ENCODE measurements at regions not wholly inside any gene's neighbourhood (a gene's known extent, or its start where the extent isn't known, plus 50 kb on each side); places are given as distances from the start of the nearest gene placed in this dataset.

DNA sequence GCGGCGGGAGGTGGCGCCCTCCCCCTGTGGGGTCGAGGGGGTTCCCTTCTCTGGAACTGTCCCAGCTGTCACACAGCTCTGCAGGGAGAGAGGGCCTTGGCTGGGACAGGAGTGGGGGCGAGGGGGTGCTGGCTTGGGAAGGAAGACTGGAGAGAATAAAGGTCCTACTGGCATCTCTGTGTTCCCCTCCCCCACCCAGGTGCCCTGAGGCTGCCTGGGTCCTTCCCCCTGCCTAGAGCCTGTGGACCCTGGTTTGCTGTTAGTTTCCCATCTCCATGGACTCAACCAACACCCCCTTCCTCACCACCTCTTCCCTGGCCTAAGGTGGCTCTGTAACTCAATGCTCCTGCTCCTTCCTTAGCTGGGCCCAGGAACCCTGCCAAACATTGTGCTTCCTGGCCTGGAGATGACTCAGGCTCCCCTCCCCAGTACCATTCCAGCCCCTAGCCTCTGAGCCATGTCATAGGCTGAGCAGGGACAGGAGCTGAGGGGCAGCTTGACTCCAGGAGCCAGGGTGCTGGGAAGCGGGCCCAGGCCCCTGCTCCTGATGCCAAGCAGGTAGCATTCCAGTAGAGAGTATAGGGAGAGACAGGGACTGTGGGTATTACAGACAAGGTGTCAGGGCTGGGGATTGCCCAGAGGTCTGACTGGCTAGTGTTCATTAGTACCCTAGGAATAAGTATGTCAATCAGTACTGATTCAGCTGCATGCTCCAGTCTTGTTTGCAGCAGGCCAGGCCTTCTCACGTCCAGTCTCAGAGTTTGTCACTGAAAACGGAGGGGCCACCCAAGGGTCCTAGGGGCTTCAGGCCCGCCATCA is 100.7 kb downstream of the EFNB1 start:
- in situ Hi-C loops (cut with HindIII; ENCODE audit: low pct_unique_long_range_greater_than_20kb, low sequenced_read_pairs): no loop called here
- DNase-seq (ENCODE audit: low read depth, low spot score): no peak

DNA sequence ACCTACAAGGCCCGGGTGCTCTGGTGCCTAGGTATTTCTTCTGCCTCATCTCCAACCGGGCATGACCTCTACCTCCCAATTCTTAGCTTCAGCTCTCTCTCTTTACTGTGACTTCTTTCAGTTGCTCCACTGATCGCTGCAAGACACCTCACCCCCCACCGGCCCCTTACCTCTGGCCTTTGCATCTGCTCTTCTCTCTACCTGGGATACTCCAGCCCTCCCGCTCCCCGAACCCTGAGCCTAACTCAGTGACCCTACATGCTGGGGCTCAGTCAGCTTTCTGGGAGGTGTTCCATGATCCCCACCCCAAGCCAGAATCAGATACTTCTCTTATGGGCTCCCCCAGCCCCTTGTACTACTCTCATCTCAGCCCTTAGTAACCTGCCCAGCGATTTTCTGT is 99.6 kb downstream of the EFNB1 start:
- DNase-seq (ENCODE audit: low read depth, low spot score): no peak
- in situ Hi-C loops (cut with HindIII; ENCODE audit: low pct_unique_long_range_greater_than_20kb, low sequenced_read_pairs): no loop called here

DNA sequence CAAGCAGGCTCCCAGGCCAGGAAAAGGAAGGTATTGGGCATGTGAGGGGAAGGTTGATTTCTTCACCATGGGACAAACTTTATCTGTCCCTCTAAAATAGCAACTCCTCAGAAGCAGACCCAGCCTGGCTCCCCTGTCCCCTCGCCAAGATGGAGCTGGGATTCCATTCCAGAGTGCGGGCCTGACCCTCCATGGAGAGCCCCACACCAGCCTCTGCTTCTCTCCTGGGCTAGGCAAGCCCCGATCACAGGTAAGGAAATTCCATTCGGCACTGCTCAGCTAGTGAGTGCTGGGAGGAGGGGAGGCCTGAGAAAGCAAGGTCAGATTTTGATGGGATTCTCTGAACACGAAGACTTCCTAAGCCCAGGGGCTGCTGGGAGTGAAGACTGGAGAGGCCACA is 98.4 kb downstream of the EFNB1 start:
- DNase-seq (ENCODE audit: low read depth, low spot score): no peak
- in situ Hi-C loops (cut with HindIII; ENCODE audit: low pct_unique_long_range_greater_than_20kb, low sequenced_read_pairs): no loop called here

DNA sequence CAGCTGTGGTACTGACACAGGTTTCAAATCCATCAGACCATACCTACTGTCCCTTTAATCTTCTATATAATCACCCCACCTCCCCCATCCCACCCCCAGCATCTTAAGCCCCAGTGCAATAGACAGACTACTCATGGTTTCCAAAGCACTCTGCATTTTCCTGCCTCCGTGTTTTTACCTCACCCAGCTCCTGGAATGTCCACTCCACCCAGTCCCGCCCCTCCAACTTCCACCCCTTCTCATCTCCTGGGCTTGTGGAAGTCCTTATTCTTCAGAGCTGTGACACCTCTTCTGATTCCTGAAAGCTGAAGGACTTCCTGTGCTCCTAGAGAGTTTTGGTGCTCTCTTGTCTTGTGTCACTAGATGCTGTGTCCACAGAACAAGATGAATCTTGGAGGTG is 94.3 kb downstream of the EFNB1 start:
- DNase-seq (ENCODE audit: low read depth, low spot score): no peak
- in situ Hi-C loops (cut with HindIII; ENCODE audit: low pct_unique_long_range_greater_than_20kb, low sequenced_read_pairs): no loop called here

DNA sequence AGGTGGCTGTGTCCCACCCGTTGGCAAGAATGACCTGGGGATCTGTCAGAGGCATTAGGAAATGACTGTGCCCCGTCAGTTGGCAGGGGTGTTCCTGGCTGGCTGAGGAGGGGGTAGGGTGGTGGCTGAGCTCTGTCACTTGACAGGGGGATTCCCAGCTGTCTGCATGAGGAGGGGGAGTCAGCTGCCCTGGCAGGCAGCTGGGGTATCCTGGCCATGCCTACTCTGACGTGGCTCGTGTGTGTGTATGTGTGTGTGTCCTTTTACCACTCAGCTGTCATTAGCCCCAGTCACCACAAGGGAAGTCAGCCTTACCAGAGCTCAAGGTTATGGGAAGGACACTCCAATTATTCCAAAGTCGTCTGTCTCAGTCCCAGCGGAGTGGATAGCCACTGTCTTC is 93.2 kb downstream of the EFNB1 start:
- in situ Hi-C loops (cut with HindIII; ENCODE audit: low pct_unique_long_range_greater_than_20kb, low sequenced_read_pairs): no loop called here
- DNase-seq (ENCODE audit: low read depth, low spot score): peak; percentile 8

DNA sequence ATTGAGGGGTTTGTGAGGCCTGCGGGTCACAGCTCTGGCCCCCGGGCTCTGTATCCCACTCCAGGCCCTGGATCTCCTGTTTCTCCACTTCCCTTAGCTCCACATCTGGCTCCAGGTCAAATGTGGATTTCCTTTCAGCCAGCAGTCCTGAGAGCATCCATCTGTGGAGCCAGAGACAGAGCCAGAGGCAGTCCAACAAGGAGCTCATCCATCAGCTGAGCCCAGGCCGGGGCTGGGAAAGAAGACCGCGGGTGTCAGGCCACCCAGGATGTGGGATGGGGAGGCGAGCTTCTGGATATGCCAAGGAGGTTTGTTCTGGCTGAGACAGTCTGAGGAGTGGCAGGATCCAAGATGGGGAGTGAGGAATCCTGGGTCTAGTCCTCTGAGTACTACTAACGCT is 91.7 kb downstream of the EFNB1 start:
- in situ Hi-C loops (cut with HindIII; ENCODE audit: low pct_unique_long_range_greater_than_20kb, low sequenced_read_pairs): no loop called here
- no peak for DNase-seq (ENCODE audit: low read depth, low spot score)

DNA sequence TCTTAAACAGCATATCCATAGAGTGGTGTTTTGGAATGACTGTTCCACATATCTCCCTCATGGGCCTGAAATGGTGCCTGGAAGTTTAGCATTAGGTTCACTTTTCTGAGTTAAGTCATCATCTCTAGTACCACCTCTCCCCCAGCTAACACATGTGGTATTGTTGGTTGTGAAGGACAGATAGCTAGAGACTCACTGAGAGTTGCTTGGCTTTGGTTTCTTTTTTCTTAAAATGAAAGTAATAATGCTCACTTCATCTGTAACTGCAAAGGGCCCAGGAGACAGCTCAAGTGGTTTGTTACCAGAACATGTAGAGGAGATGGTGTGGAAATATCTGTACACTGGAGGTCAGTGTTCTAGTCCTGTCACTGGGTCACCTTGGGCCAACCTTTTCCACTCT is 90.9 kb downstream of the EFNB1 start:
- in situ Hi-C loops (cut with HindIII; ENCODE audit: low pct_unique_long_range_greater_than_20kb, low sequenced_read_pairs): no loop called here
- no peak for DNase-seq (ENCODE audit: low read depth, low spot score)

DNA sequence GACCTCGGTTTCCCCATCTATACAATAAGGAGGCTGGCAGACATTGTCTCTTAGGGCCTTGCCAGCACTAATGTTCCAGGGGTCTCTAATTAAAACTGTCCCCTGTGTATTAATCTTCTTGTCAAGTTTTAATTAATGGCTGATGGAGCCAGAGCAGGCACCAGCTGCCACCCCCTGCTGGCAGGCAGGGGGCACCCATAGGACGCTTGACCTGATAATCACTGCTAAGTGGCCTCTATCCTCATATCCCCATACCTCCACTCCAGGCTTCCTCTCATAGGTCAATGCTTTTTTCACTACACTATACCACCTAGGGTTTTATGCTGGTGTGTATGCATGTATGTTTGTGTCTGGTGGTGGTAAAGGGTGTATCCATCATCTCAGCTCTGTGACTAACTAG is 89.4 kb downstream of the EFNB1 start:
- in situ Hi-C loops (cut with HindIII; ENCODE audit: low pct_unique_long_range_greater_than_20kb, low sequenced_read_pairs): no loop called here
- DNase-seq (ENCODE audit: low read depth, low spot score): no peak

DNA sequence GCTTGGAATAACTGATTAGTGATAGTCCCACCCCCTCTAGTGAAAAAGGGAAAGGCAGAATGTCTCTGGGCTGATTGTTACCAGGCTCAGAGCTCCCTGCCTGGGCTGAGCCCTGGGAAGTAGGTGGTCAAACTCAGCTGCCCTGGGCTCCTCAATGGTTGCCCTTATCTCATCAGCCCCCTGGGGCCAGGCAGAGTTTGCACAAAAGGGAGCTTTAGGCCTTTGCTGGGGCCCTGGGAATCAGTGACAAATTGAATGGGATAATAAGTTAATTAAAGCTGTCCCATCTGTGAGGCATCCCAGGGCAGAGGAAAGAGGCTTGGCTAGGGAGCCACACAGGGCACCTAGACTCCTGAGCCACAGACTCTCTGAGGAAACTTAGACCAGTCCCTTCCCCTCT is 89.0 kb downstream of the EFNB1 start:
- in situ Hi-C loops (cut with HindIII; ENCODE audit: low pct_unique_long_range_greater_than_20kb, low sequenced_read_pairs): no loop called here
- DNase-seq (ENCODE audit: low read depth, low spot score): no peak

DNA sequence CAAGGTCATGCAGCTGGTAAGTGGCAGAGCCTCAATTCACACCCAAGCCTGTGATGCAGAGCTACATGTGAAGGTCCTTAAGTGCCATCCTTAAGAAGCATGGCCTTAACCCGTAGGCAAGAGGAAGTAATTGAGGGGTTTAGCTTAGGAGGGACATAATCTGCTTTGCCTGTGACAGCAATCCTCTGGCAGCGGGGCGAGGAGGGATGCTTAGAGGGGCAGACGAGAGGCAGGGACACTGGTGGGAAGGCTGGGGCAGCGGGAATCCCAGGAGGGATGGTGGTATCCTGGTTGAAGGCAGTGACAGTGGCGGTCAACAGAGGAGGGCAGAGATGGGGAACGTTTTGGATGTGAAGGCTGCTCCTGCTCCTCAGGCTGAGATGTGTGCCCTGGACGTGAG is 88.1 kb downstream of the EFNB1 start:
- in situ Hi-C loops (cut with HindIII; ENCODE audit: low pct_unique_long_range_greater_than_20kb, low sequenced_read_pairs): no loop called here
- no peak for DNase-seq (ENCODE audit: low read depth, low spot score)

DNA sequence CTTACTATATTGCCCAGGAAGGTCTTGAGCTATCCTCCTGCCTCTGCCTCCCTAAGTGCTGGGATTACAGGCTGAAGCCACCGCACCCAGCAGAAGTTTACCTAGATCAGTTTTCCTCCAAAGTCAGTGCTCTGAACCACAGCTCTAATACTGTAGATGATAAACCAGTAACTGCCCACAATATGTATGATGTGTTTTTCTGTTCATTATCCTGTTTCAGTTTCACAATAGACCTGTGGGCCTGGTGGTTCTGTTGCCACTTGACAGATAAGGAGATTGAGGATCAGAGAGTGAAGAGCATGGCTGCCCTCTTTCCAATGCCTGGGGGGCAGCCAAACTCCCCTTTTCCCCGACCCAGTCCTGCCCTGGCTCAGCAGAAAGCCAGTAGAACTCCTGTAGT is 87.0 kb downstream of the EFNB1 start:
- no peak for DNase-seq (ENCODE audit: low read depth, low spot score)
- in situ Hi-C loops (cut with HindIII; ENCODE audit: low pct_unique_long_range_greater_than_20kb, low sequenced_read_pairs): no loop called here

DNA sequence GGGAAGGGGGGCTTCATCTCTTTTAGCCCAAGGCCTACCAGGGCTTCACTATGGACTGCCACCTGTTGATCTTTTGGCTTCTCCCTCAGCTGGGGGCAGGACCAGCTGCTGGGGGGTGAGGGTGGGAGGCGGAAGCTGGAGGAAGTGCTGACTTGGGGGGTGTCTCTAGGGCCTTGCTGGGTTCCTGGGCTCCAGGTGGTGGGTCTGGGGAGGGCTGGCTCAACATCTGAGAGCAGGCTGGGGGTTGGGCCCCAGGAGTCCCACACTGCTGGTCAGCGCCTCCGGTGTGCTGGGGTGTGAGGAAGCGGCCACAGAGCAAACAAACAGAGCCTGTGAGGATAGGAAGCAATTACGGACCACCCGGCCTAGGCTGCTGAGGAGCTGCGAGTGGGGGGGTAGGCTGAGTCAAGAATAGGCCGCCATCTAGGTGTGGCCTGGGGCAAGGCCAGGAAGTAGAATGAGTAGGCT is 85.7 kb downstream of the EFNB1 start:
- no peak for DNase-seq (ENCODE audit: low read depth, low spot score)
- in situ Hi-C loops (cut with HindIII; ENCODE audit: low pct_unique_long_range_greater_than_20kb, low sequenced_read_pairs): no loop called here

DNA sequence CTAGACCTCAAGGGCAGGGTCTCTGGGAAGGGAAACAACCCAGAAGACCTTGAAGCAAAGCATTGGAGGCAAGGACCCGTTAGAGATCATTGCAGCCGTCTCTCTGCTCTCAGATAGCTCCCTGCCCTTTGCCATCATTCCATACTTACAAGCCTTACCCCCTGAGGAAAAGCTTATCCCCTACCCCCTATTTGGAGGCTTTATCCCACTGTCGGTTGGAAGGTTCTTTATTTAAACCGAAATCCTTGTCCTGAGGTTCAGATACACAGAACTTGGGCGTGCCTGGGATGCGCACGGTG is 84.4 kb downstream of the EFNB1 start:
- in situ Hi-C loops (cut with HindIII; ENCODE audit: low pct_unique_long_range_greater_than_20kb, low sequenced_read_pairs): no loop called here

DNA sequence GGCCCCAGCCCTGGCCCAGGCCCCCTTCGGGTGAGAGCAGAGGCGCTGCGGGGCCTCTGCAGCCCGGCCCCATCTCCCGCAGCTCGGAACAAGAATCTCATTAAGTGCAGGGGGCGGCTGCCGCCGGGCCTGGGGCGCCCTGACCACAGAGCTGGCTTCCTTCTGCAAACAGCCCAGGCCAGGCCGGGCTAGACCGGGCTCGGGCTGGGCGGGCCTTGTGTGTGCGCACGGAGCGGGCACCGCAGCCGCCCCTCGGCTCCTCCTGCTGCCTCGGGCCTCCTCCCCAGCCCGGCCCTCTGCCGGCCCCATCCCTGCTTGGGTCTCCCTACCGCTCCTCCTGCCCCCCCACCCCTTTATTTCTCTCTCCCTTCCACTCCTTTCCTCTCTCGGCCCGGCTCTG is 83.3 kb downstream of the EFNB1 start:
- DNase-seq (ENCODE audit: low read depth, low spot score): no peak
- in situ Hi-C loops (cut with HindIII; ENCODE audit: low pct_unique_long_range_greater_than_20kb, low sequenced_read_pairs): no loop called here

More for the DNA sequence above, 84.4 kb downstream of the EFNB1 start:
- no peak for DNase-seq (ENCODE audit: low read depth, low spot score)

DNA sequence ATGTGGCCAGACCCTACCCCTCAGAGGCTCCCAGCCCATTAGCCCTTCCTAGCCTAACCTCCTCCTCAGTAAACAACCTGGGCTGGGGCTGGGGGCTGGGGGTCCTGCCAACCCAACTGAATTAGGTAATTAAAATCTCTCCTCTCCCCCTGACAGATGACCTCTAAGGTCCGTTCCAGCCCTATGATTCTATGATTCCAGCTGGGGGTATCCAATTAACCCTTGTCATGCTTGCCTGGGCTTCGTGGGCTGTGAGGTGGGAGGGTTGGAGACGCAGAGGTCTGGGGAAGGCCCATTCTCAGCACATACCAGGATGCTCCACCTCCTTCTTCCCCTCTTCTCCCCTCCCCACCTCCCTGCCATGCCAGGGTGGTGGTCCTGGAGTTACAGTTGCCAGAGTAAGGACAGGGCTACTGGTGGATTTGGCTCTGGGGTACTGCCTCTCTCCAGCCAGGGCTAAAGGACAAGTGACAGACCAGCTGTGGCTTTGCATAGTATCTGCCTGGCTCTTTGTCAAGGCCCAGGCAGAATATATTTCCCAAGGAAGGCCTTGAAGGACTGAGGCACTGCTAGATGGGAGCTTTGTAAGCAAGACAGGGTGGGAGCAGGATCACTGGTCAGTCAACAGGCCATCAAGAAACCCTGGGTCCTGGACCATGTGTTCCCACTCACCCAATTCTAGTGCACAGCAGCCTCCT is 82.1 kb downstream of the EFNB1 start:
- in situ Hi-C loops (cut with HindIII; ENCODE audit: low pct_unique_long_range_greater_than_20kb, low sequenced_read_pairs): no loop called here
- no peak for DNase-seq (ENCODE audit: low read depth, low spot score)

DNA sequence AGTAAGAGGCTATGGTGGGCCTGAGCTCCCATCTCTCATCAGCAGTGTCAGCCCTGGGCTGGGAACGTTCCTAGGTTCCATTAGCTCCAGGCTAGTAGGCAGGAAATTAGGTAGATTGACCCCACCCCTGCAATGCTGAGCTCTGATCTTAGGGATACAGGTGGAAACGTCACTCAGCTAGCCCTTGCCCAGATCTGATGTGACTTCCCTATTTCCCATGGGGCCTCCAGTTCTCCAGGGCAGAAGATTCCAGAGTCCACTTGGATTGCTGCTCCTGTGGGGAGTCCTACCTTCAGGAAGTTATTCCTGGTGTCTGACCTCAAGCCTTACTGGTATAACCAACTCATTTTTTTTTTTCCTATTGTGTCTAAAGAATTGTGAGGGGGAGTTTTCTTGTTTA is 81.1 kb downstream of the EFNB1 start:
- no peak for DNase-seq (ENCODE audit: low read depth, low spot score)
- in situ Hi-C loops (cut with HindIII; ENCODE audit: low pct_unique_long_range_greater_than_20kb, low sequenced_read_pairs): no loop called here

DNA sequence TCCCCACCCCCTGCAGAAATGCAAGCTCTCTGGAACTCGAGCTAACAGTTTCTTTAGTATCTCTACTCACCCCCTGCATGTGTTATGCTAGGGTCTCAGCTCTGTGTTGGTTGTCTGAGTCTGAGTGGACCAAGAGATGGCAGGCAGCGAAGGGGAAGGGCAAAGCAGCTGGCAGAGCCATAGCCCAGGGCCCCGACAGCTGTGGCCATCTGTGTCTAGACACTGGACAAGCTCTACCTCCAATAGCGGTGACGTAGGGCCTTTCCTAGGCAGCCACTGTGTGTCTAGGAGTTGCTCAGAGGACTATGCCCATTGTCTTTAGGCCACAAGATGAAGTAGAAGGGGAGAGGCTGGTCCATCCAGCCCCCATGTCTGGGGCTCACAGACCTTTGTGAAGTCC is 79.2 kb downstream of the EFNB1 start:
- in situ Hi-C loops (cut with HindIII; ENCODE audit: low pct_unique_long_range_greater_than_20kb, low sequenced_read_pairs): no loop called here
- DNase-seq (ENCODE audit: low read depth, low spot score): no peak

DNA sequence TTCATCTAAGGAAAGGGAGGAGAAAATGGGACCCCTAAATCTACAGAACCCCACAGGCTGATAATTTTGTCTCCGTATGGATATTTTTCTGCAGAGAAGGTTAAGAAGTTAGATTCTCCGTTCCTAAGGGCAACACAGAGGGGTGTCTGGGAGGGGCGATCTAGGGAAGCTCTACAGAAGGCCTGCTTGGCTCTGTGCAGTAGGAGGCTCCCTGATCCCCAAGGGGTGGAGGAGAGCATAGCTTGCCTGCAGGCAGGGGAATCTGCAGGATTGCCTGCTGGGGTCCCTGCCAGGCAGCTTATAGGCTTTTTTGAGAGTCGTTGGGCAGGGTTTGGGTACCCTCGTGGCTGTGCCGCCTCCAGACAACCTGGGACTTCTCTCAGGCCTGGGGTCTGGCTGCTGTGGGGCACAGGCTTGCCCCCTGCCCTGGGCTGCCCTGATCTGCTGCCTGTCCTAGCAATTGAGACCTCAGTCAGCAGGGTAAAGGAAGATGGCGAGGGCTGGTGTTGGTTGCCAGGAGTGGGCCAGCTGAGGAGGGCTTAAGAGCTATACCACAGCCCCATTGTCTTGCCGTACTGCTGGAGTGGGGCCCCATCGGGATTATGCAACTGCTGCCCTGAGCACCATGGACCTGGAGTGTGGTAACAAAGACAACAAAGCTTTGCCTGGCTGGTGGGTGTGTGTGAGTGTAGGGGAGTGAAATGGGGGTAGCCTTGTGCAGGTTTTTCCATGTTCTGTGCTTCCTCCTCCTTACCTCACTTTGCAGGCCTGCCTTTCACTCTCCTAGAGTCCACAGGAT is 74.1 kb downstream of the EFNB1 start:
- in situ Hi-C loops (cut with HindIII; ENCODE audit: low pct_unique_long_range_greater_than_20kb, low sequenced_read_pairs): no loop called here
- DNase-seq (ENCODE audit: low read depth, low spot score): no peak

DNA sequence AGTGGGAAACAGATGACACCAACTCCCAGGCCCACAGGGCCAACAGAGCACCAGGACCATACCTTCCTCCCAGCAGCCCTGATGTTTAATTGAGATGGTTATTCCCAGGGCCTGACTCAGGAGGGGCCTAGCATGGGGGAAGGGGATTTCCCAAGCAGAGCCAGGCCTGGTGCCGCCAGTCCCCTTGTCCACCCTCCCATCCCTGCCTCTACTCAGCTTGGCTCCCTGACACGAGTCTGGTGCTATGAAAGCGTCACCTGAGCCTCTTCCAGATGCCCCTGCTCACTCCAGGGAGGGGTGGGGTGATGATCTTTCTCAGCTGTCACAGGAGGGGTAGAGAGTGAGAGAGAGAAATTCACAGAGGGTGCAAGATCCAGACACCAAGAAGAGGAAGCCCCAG is 72.7 kb downstream of the EFNB1 start:
- in situ Hi-C loops (cut with HindIII; ENCODE audit: low pct_unique_long_range_greater_than_20kb, low sequenced_read_pairs): no loop called here
- DNase-seq (ENCODE audit: low read depth, low spot score): no peak

Measured in SK-MEL-5 (cell line).